GM12878 (cell line): ENCODE measurements at regions not wholly inside any gene's neighbourhood (a gene's known extent, or its start where the extent isn't known, plus 50 kb on each side); places are given as distances from the start of the nearest gene placed in this dataset.

Experiments used
- ATAC-seq: fragments of 200-7000 bp; cut with Tn5 transposase; 3 replicates; pipeline ENCODE4 v1.9.1; 2020; ENCODE audit warnings: mild to moderate bottlenecking, moderate library complexity
- BruUV-seq: library from RNA; stranded (reverse); fragments of 400-500 nt; replicated peaks from 2 replicates; lab custom pipeline; 2021; lab: Mats Ljungman, UMichigan
- CTCF ChIA-PET: fragments of 300-600 bp; sonication (Branson Sonifier 250); formaldehyde crosslinking; extraction: SDS; loops from one replicate; lab custom pipeline; 2021; ENCODE audit warnings: inconsistent platforms; lab: Yijun Ruan, JAX
- POLR2A ChIA-PET: fragments of 350-600 bp; formaldehyde crosslinking; extraction: SDS; loops from one replicate; lab custom pipeline; 2021; ENCODE audit warnings: inconsistent platforms; lab: Charles Lee
- RAD21 ChIA-PET: fragments of 300-600 bp; sonication (Branson Sonifier 250); formaldehyde crosslinking; loops from one replicate; lab custom pipeline; 2023; ENCODE audit warnings: antibody characterized with exemption; ENCODE audit not compliant: unreplicated experiment; lab: Charles Lee
- SMC1A ChIA-PET: fragments of 300-600 bp; sonication (Branson Sonifier 250); formaldehyde crosslinking; loops from one replicate; lab custom pipeline; 2023; ENCODE audit not compliant: unreplicated experiment, uncharacterized antibody; lab: Charles Lee
- DNase-seq: peaks from one replicate; pipeline ENCODE4 v3.0.0-alpha.2; 2011; ENCODE audit warnings: low read depth, low spot score
- FAIRE-seq: peaks from 3 replicates; lab custom pipeline; 2011; peaks lifted over from hg19 to GRCh38; lab: Jason Lieb, UNC
- H2AFZ ChIP-seq: 2 replicates; pipeline ENCODE4 v1.6.0; 2011; ENCODE audit warnings: low read depth, low read length, control low read depth; ENCODE audit not compliant: control insufficient read depth
- H3K27ac ChIP-seq: 2 replicates; pipeline ENCODE4 v1.5.1; 2011; ENCODE audit warnings: control low read depth; ENCODE audit not compliant: control insufficient read depth, insufficient read depth
- H3K27me3 ChIP-seq, 2 experiments: replicated peaks in 1 of 2; 2 replicates each; pipeline versions ENCODE4 v1.6.0 to v1.6.1; 2011; ENCODE audit warnings: low read length in 1 of 2; ENCODE audit not compliant: control insufficient read depth in 2 of 2, insufficient read depth in 2 of 2
- H3K36me3 ChIP-seq, 2 experiments: 2 replicates each; pipeline ENCODE4 v1.5.1; 2011; ENCODE audit warnings: low read length in 1 of 2; ENCODE audit not compliant: control insufficient read depth in 2 of 2, insufficient read depth in 2 of 2
- H3K4me1 ChIP-seq: 2 replicates; pipeline ENCODE4 v1.6.1; 2011; ENCODE audit warnings: mild to moderate bottlenecking, low read length, moderate library complexity, mixed read lengths; ENCODE audit not compliant: control insufficient read depth, insufficient read depth
- H3K4me2 ChIP-seq: 2 replicates; pipeline ENCODE4 v1.6.0; 2011; ENCODE audit warnings: control low read depth; ENCODE audit not compliant: control insufficient read depth, insufficient read depth
- H3K4me3 ChIP-seq: fragments of 200-600 bp; sonication (generic); 2 replicates; pipeline ENCODE4 v1.5.1; 2016
- H3K79me2 ChIP-seq: 2 replicates; pipeline ENCODE4 v1.6.0; 2011; ENCODE audit warnings: low read length; ENCODE audit not compliant: control insufficient read depth, insufficient read depth
- H3K9ac ChIP-seq: 2 replicates; pipeline ENCODE4 v1.8.0; 2011; ENCODE audit warnings: low read length, control low read depth, mixed read lengths; ENCODE audit not compliant: control insufficient read depth, insufficient read depth
- H3K9me3 ChIP-seq: replicated peaks from 3 replicates; pipeline ENCODE4 v1.5.1; 2011; ENCODE audit warnings: mild to moderate bottlenecking, low read length; ENCODE audit not compliant: control insufficient read depth, insufficient read depth
- H4K20me1 ChIP-seq: 2 replicates; pipeline ENCODE4 v1.6.0; 2011; ENCODE audit not compliant: control insufficient read depth, insufficient read depth
- ASH2L ChIP-seq: fragments of 300-600, 200-600 bp; sonication (generic); IDR thresholded peaks from 2 replicates; pipeline ENCODE4 v1.6.1; 2017; ENCODE audit warnings: low read depth, mild to moderate bottlenecking, borderline replicate concordance
- ATF7 ChIP-seq: fragments of 450-650 bp; IDR thresholded peaks from 2 replicates; pipeline ENCODE4 v1.6.1; 2016; ENCODE audit warnings: low read depth, mild to moderate bottlenecking
- BHLHE40 ChIP-seq, 2 experiments: fragments of 450-650 bp in 1 of 2; IDR thresholded peaks; 2 replicates each; pipeline ENCODE4 v1.6.1; 2011 to 2017; ENCODE audit warnings: low read depth in 2 of 2, borderline replicate concordance in 1 of 2, improper control_type of control experiment in 1 of 2, low read length in 1 of 2, mild to moderate bottlenecking in 1 of 2
- CHD2 ChIP-seq: IDR thresholded peaks from 2 replicates; pipeline ENCODE4 v1.6.1; 2011; ENCODE audit warnings: low read depth, low read length, improper control_type of control experiment, borderline replicate concordance
- CTCF ChIP-seq, 3 experiments: IDR thresholded peaks in 2 of 3; conservative IDR thresholded peaks in 1 of 3; 2 replicates each; pipeline ENCODE4 v1.5.1; 2011; ENCODE audit warnings: low read depth in 3 of 3, low read length in 3 of 3, mild to moderate bottlenecking in 3 of 3, control low read depth in 2 of 3, moderate library complexity in 2 of 3, inconsistent platforms in 1 of 3, mixed read lengths in 1 of 3; ENCODE audit not compliant: control insufficient read depth in 2 of 3, insufficient read depth in 1 of 3; ENCODE audit errors: extremely low read depth in 1 of 3
- DPF2 ChIP-seq: fragments of 450-650 bp; IDR thresholded peaks from 2 replicates; pipeline ENCODE4 v1.6.1; 2017; ENCODE audit warnings: mild to moderate bottlenecking
- KDM1A ChIP-seq: fragments of 200-600 bp; sonication (generic); IDR thresholded peaks from 2 replicates; pipeline ENCODE4 v1.6.1; 2016; ENCODE audit warnings: borderline replicate concordance
- NBN ChIP-seq: fragments of 450-650 bp; IDR thresholded peaks from 2 replicates; pipeline ENCODE4 v1.6.1; 2016
- NR2F1 ChIP-seq: fragments of 450-650 bp; conservative IDR thresholded peaks from 2 replicates; pipeline ENCODE4 v1.6.1; 2017; ENCODE audit warnings: mild to moderate bottlenecking
- POLR2A ChIP-seq: IDR thresholded peaks from 2 replicates; pipeline ENCODE4 v1.6.1; 2011; ENCODE audit warnings: low read depth, mild to moderate bottlenecking, low read length
- POLR2AphosphoS5 ChIP-seq: IDR thresholded peaks from 2 replicates; pipeline ENCODE4 v1.6.1; 2011; ENCODE audit warnings: mild to moderate bottlenecking, low read length, inconsistent platforms
- RAD21 ChIP-seq: IDR thresholded peaks from 2 replicates; pipeline ENCODE4 v1.6.1; 2011; ENCODE audit warnings: mild to moderate bottlenecking, low read depth, low read length, moderate library complexity; ENCODE audit not compliant: insufficient read depth
- RAD51 ChIP-seq: fragments of 450-650 bp; IDR thresholded peaks from 2 replicates; pipeline ENCODE4 v1.6.1; 2016; ENCODE audit warnings: moderate library complexity, mild to moderate bottlenecking, inconsistent platforms
- SIN3A ChIP-seq: IDR thresholded peaks from 2 replicates; pipeline ENCODE4 v1.6.1; 2012; ENCODE audit warnings: low read depth, low read length, improper control_type of control experiment
- SIX5 ChIP-seq: IDR thresholded peaks from 2 replicates; pipeline ENCODE4 v1.6.1; 2011; ENCODE audit warnings: mild to moderate bottlenecking, low read depth, low read length, moderate library complexity; ENCODE audit not compliant: severe bottlenecking
- SMAD1 ChIP-seq: fragments of 450-650 bp; IDR thresholded peaks from 2 replicates; pipeline ENCODE4 v1.6.1; 2018; ENCODE audit warnings: mild to moderate bottlenecking, low read depth; ENCODE audit not compliant: partially characterized antibody
- SREBF1 ChIP-seq: IDR thresholded peaks from 2 replicates; pipeline ENCODE4 v1.6.1; 2012; ENCODE audit warnings: mild to moderate bottlenecking, low read length
- SRF ChIP-seq, 2 experiments: IDR thresholded peaks; 2 replicates each; pipeline ENCODE4 v1.6.1; 2011; ENCODE audit warnings: low read depth in 2 of 2, low read length in 2 of 2, mild to moderate bottlenecking in 1 of 2, moderate library complexity in 1 of 2
- STAT1 ChIP-seq: fragments of 450-650 bp; conservative IDR thresholded peaks from 2 replicates; pipeline ENCODE4 v1.6.1; 2014; ENCODE audit warnings: antibody characterized with exemption, mild to moderate bottlenecking
- USF2 ChIP-seq: IDR thresholded peaks from 2 replicates; pipeline ENCODE4 v1.6.1; 2011; ENCODE audit warnings: low read depth, low read length, improper control_type of control experiment, borderline replicate concordance
- WGBS: methylation state at CpG from one replicate; pipeline ENCODE4 v1.1.6; 2016; ENCODE audit warnings: low lambda C conversion rate; ENCODE audit not compliant: insufficient replicate concordance, insufficient coverage; ENCODE audit errors: missing lambda C conversion rate; 5-methylcytosine and 5-hydroxymethylcytosine counted together
- in situ Hi-C: fragments of 300-500 bp; cut with MboI; formaldehyde crosslinking; loops from 9 replicates; pipeline ENCODE4 v1.14.3; 2018; ENCODE audit warnings: mixed read lengths
- intact Hi-C: fragments of 100-400 bp; cut with micrococcal nuclease; formaldehyde crosslinking; loops from one replicate; pipeline ENCODE4 v1.14.2; 2022; ENCODE audit not compliant: unreplicated experiment

DNA sequence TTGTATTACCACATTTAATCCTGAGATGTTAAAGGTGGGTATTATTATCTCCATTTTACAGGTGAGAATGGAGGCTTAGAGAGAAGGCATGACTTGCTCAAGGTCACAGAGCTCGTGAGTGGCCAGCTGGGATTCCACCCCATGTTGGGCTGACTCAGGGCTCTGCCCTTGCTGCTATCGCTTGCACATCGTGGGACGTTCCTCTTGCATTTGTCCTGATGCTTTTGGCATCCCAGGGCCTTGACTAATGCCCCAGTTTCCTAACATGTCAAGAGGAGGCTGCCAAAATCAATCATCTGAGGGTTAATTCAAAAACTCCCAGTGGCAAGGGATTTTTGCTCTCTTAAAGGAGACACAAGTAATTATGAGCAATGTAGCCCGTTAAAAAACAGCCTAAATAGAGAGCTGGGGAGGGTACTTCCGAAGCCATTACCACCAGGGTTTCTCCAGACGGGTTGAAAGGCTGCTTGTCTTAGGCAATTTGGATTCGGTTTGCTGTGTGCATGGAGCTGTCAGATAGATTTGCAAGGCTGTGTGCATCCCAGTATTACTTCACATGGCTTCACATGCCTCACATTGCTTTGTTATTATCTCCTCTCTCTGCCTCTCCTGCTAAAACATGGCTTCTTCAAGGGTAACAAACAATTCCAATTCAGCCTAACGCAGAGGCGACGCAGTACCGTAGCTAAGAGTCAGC lies 347.4 kb downstream of the DRD1 start:
- TF ChIP-seq DPF2 (no peak), CTCF (IDR thresholded peaks at IDR 0.05 in 2 of 3, conservative IDR thresholded peaks at IDR 0.05 in 1 of 3; ENCODE audit: control insufficient read depth in 2 of 3, extremely low read depth in 1 of 3, insufficient read depth in 1 of 3, low read depth in 3 of 3, low read length in 3 of 3) (no peak), STAT1 (no peak), SIX5 (no peak), ASH2L (no peak), SIN3A (no peak), RAD51 (no peak), POLR2A (no peak), POLR2AphosphoS5 (no peak), NBN (no peak), NR2F1 (no peak), SREBF1 (no peak), ATF7 (no peak), SRF (IDR thresholded peaks at IDR 0.05; ENCODE audit: low read depth in 2 of 2, low read length in 2 of 2) (no peak), BHLHE40 (IDR thresholded peaks at IDR 0.05; ENCODE audit: borderline replicate concordance in 1 of 2, low read depth in 2 of 2, low read length in 1 of 2) (no peak), CHD2 (no peak), RAD21 (no peak), KDM1A (no peak), SMAD1 (no peak), USF2 (no peak)
- H2AFZ ChIP-seq, result no peak overlapping the region
- no peak overlapping the region for H3K4me2 ChIP-seq
- no peaks in the 10 kb centered on the region for H3K4me1 ChIP-seq
- no peak overlapping the region for H3K9ac ChIP-seq
- no peaks in the 10 kb centered on the region for H4K20me1 ChIP-seq
- SMC1A ChIA-PET, result no interaction called here
- H3K4me3 ChIP-seq, result no peak overlapping the region
- intact Hi-C loops (no loop called here), in situ Hi-C loops (no loop called here)
- H3K9me3 ChIP-seq, result no peaks in the 10 kb centered on the region
- RAD21 ChIA-PET, result no interaction called here
- CTCF ChIA-PET, result no interaction called here
- 22% methylated on average over 12 of the region's 12 CpGs for WGBS
- no peaks in the 10 kb centered on the region for H3K27me3 ChIP-seq
- no peak for FAIRE-seq
- no peak overlapping the region for H3K27ac ChIP-seq
- H3K79me2 ChIP-seq, result no peaks in the 10 kb centered on the region
- no peak for ATAC-seq
- no peak for DNase-seq
- no TSS peak for BruUV-seq
- no peaks in the 10 kb centered on the region for H3K36me3 ChIP-seq
- POLR2A ChIA-PET, result no interaction called here
